PC-3 (cell line): ENCODE measurements at regions not wholly inside any gene's neighbourhood (a gene's known extent, or its start where the extent isn't known, plus 50 kb on each side); places are given as distances from the start of the nearest gene placed in this dataset.

ENCODE experiments used
- EZH2 ChIP-seq: fragments of 300-600 bp; sonication (generic); IDR thresholded peaks from one replicate; pipeline ENCODE4 v1.6.1; 2017; ENCODE audit warnings: antibody characterized with exemption, mild to moderate bottlenecking, low read length; ENCODE audit not compliant: unreplicated experiment
- TF ChIP-seq, protein P1 (sequence below): fragments of 300-600 bp; sonication (generic); conservative IDR thresholded peaks from 2 replicates; pipeline ENCODE4 v1.5.1; 2017; ENCODE audit warnings: antibody characterized with exemption, low read depth, mild to moderate bottlenecking, low read length

DNA sequence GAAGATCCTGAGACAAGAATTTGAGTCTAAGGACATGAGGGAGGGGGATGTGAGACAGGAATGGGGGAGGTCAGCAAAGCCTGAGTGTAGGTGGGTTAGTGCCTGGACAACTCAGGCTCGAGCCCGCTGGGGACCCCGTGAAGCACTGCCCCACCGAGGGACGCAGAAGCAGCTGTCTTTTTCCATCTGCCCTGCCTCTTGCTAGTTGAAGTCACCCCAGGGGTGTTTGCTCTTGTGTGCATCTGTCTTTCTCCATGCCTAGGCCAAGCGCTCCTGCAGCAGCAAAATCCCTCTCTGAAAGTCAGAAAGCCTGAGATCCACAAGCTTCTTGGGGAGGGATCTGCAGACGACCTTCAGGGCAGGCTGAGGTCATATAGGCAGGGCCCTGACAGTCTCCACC lies 79.0 kb upstream of the CELF2 start:
- no peak for TF ChIP-seq EZH2
- TF ChIP-seq, protein P1, sequence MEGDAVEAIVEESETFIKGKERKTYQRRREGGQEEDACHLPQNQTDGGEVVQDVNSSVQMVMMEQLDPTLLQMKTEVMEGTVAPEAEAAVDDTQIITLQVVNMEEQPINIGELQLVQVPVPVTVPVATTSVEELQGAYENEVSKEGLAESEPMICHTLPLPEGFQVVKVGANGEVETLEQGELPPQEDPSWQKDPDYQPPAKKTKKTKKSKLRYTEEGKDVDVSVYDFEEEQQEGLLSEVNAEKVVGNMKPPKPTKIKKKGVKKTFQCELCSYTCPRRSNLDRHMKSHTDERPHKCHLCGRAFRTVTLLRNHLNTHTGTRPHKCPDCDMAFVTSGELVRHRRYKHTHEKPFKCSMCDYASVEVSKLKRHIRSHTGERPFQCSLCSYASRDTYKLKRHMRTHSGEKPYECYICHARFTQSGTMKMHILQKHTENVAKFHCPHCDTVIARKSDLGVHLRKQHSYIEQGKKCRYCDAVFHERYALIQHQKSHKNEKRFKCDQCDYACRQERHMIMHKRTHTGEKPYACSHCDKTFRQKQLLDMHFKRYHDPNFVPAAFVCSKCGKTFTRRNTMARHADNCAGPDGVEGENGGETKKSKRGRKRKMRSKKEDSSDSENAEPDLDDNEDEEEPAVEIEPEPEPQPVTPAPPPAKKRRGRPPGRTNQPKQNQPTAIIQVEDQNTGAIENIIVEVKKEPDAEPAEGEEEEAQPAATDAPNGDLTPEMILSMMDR: no peak
